K562 (cell line): ENCODE measurements at regions not wholly inside any gene's neighbourhood (a gene's known extent, or its start where the extent isn't known, plus 50 kb on each side); places are given as distances from the start of the nearest gene placed in this dataset.

ENCODE experiments used
- ELF1 ChIP-seq: fragments of 200-800 bp; sonication (Bioruptor generic); IDR thresholded peaks from 2 replicates; pipeline ENCODE4 v1.6.1; 2016; ENCODE audit warnings: missing genetic modification characterization, missing compliant biosample characterization
- GABPA ChIP-seq: fragments of 200-800 bp; sonication (Bioruptor generic); conservative IDR thresholded peaks from 2 replicates; pipeline ENCODE4 v1.6.1; 2016; ENCODE audit warnings: low read depth, missing genetic modification characterization, missing compliant biosample characterization
- TBL1XR1 ChIP-seq, 2 experiments: IDR thresholded peaks; 2 replicates each; pipeline ENCODE4 v1.6.1; 2012; ENCODE audit warnings: improper control_type of control experiment in 2 of 2, low read length in 2 of 2, mild to moderate bottlenecking in 1 of 2
- ZNF217 ChIP-seq: sonication (generic); formaldehyde crosslinking; IDR thresholded peaks from 2 replicates; pipeline ENCODE4 v1.8.0; 2022; ENCODE audit warnings: mild to moderate bottlenecking, missing genetic modification reagents

DNA sequence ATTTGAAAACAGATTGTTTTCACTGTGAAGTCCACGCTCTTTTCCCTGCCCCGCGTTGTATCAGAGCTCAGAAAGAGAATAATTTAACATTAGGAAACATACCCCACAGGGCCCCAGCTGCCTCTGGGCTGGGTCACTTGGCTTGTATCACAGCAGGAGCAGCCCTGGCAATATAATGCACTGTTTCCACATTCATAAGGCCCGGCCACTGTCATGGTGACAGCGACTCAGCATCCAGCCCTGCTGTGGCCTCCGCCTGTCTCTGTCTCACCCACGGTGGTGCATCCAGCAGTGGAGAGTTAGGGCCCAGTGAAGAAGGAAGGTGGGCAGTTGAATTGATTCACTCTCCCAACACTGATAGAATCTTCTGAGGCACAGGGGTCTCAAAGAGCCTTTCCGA, 188.9 kb downstream of the NSG2 start:
- TF ChIP-seq ELF1 (tag) = no peak
- TF ChIP-seq ZNF217 (CRISPR knock-in tag) = no peak
- no peak for TF ChIP-seq TBL1XR1 (IDR thresholded peaks at IDR 0.05; ENCODE audit: low read length in 2 of 2)
- TF ChIP-seq GABPA (tag) = no peak
